ENCODE measurements at regions not wholly inside any gene's neighbourhood (a gene's known extent, or its start where the extent isn't known, plus 50 kb on each side); places are given as distances from the start of the nearest gene placed in this dataset.

- H3K36me3 ChIP-seq = no peaks in the 10 kb centered on the region
- H3K27me3 ChIP-seq = no peaks in the 10 kb centered on the region
- no peaks in the 10 kb centered on the region for H3K9me3 ChIP-seq
- no peaks in the 10 kb centered on the region for H3K4me1 ChIP-seq
- TF ChIP-seq CTCF (IDR thresholded peaks at IDR 0.05; ENCODE audit: low read depth, low read length) = no peak
- H3K4me3 ChIP-seq (ENCODE audit: low read depth, low read length) = no peak overlapping the region
- DNase-seq = no peak
These were observed 269.1 kb upstream of the SORCS1 start for GRCh38 chr10:107433605-107434004.

GRCh38 chr10:107430446-107430845 is 265.9 kb upstream of the SORCS1 start:
- H3K4me1 ChIP-seq = no peaks in the 10 kb centered on the region; the same call in 1 of the 2 replicates
- no peaks in the 10 kb centered on the region for H3K9me3 ChIP-seq
- DNase-seq = no peak
- no peaks in the 10 kb centered on the region for H3K36me3 ChIP-seq
- TF ChIP-seq CTCF (IDR thresholded peaks at IDR 0.05; ENCODE audit: low read depth, low read length) = no peak
- H3K4me3 ChIP-seq (ENCODE audit: low read depth, low read length) = no peak overlapping the region
- H3K27me3 ChIP-seq = no peaks in the 10 kb centered on the region

DNA sequence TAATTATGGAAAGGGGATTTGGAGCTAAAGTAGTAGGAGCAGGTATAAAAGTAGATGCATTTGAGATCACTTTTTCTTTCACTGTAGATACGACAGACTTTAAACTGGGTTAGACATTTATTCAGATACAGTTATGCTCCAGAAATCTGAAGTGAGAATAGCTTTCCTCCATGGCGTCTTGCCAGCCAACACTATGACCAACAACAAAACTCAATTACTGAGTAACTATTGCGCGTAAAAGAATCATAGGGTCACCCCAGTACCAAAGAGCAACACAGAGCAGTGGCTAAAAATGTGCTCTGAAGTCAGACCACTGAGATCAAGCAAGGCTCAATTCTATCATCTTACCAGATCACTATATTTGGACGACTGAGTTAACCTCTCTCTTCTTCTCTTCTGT is 262.5 kb upstream of the SORCS1 start:
- Histone ChIP-seq H3K36me3 (no peaks in the 10 kb centered on the region), H3K4me1 (no peaks in the 10 kb centered on the region; the same call in 1 of the 2 replicates), H3K27me3 (no peaks in the 10 kb centered on the region), H3K9me3 (no peaks in the 10 kb centered on the region), H3K4me3 (ENCODE audit: low read depth, low read length) (no peak overlapping the region)
- no peak for TF ChIP-seq CTCF (IDR thresholded peaks at IDR 0.05; ENCODE audit: low read depth, low read length)
- no peak for DNase-seq

GRCh38 chr10:107425931-107426553 is 261.5 kb upstream of the SORCS1 start:
- Histone ChIP-seq H3K4me3 (ENCODE audit: low read depth, low read length) (peak overlapping the region; percentile 21), H3K27me3 (no peaks in the 10 kb centered on the region)
- TF ChIP-seq CTCF (IDR thresholded peaks at IDR 0.05; ENCODE audit: low read depth, low read length) = no peak

DNA sequence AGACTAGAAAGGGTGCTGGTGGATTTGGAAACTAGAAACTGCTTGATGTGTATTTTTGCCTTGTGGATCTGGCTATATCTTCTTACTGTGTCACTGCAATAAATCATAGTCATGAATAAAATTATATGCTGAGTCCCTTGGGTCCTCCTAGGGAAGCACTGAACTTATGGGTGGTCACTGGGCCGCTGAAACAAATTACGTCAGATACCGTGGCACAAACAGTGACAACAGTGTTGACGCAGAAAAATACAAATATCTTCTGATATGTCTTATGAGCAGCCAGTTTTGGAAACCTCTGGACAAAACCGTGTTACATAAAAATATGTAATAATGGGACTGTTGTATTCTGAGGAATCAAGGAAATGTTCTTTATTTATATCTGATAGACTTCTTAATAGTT is 260.1 kb upstream of the SORCS1 start:
- no peaks in the 10 kb centered on the region for H3K27me3 ChIP-seq
- H3K4me1 ChIP-seq = no peaks in the 10 kb centered on the region; the same call in 1 of the 2 replicates
- TF ChIP-seq CTCF (IDR thresholded peaks at IDR 0.05; ENCODE audit: low read depth, low read length) = no peak
- no peak overlapping the region for H3K4me3 ChIP-seq (ENCODE audit: low read depth, low read length)
- H3K9me3 ChIP-seq = no peaks in the 10 kb centered on the region
- no peak for DNase-seq
- no peaks in the 10 kb centered on the region for H3K36me3 ChIP-seq

More at GRCh38 chr10:107425931-107426553, 261.5 kb upstream of the SORCS1 start:
- no peaks in the 10 kb centered on the region for H3K9me3 ChIP-seq
- H3K4me1 ChIP-seq = no peaks in the 10 kb centered on the region; the same call in 1 of the 2 replicates
- no peaks in the 10 kb centered on the region for H3K36me3 ChIP-seq
- peak; percentile 21 for DNase-seq

DNA sequence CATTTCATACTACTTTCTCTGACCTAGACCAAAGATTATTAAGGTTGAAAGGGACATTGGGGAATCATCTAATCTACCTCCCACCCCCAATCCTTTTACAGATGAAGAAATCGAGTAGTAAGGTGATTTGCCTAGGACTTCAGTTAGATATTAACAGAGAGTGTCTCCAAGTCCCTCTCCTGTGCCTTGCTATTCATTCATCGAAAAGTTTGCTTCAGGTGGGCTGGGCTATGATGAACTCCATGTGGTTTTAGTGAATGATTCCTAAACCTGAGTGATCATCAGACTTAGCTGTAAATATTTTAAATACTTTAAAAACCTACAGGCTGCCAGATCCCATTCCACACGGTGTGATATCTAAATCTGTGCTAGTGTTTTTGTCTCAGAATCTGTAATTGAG is 259.4 kb upstream of the SORCS1 start:
- no peak for TF ChIP-seq CTCF (IDR thresholded peaks at IDR 0.05; ENCODE audit: low read depth, low read length)
- Histone ChIP-seq H3K27me3 (no peaks in the 10 kb centered on the region), H3K4me1 (no peaks in the 10 kb centered on the region; the same call in 1 of the 2 replicates), H3K9me3 (no peaks in the 10 kb centered on the region), H3K36me3 (no peaks in the 10 kb centered on the region), H3K4me3 (ENCODE audit: low read depth, low read length) (no peak overlapping the region)
- no peak for DNase-seq
